ENCODE measurements at regions not wholly inside any gene's neighbourhood (a gene's known extent, or its start where the extent isn't known, plus 50 kb on each side); places are given as distances from the start of the nearest gene placed in this dataset.

- TF ChIP-seq CTCF (IDR thresholded peaks at IDR 0.05; ENCODE audit: poor library complexity) (no peak), EZH2 (IDR thresholded peaks at IDR 0.05; ENCODE audit: borderline replicate concordance) (no peak), EZH2phosphoT487 (IDR thresholded peaks at IDR 0.05; ENCODE audit: low read depth, severe bottlenecking, unreplicated experiment) (no peak)
Observed at GRCh38 chr7:144937199-144937598, 101.3 kb upstream of the TPK1 start.
